ENCODE measurements at regions not wholly inside any gene's neighbourhood (a gene's known extent, or its start where the extent isn't known, plus 50 kb on each side); places are given as distances from the start of the nearest gene placed in this dataset.
"Not testable (repeated sequence)": the region's sequence is repeated elsewhere in the genome, so short reads cannot be mapped to it uniquely, and the experiment has no call there.

GRCh38 chr20:1742049-1742434 is 84.5 kb upstream of the SIRPG start:
- not testable (repeated sequence) for DNase-seq

GRCh38 chr20:1741309-1742048 is 83.9 kb upstream of the SIRPG start:
- peak; percentile 6 for DNase-seq

GRCh38 chr20:1737134-1737533 is 79.6 kb upstream of the SIRPG start:
- no peak for DNase-seq

GRCh38 chr20:1735417-1736089 is 78.0 kb upstream of the SIRPG start:
- DNase-seq, result no peak

GRCh38 chr20:1734269-1734858 is 76.8 kb upstream of the SIRPG start:
- peak; percentile 58 for DNase-seq

- peak; percentile 41 for DNase-seq
Measured at GRCh38 chr20:1731828-1732375, 74.3 kb upstream of the SIRPG start.

GRCh38 chr20:1730981-1731711 is 73.6 kb upstream of the SIRPG start:
- DNase-seq, result peak; percentile 33

- not testable (repeated sequence) for DNase-seq
Measured at GRCh38 chr20:1727303-1727702, 69.7 kb upstream of the SIRPG start.

GRCh38 chr20:1724901-1725300 is 67.3 kb upstream of the SIRPG start:
- DNase-seq, result no peak

GRCh38 chr20:1722513-1723050 is 65.0 kb upstream of the SIRPG start:
- DNase-seq, result no peak

GRCh38 chr20:1721687-1722512 is 64.3 kb upstream of the SIRPG start:
- no peak for DNase-seq

GRCh38 chr20:1720845-1721475 is 63.4 kb upstream of the SIRPG start:
- no peak for DNase-seq

- DNase-seq, result no peak
Measured at GRCh38 chr20:1720226-1720625, 62.6 kb upstream of the SIRPG start.

- no peak for DNase-seq
Measured at GRCh38 chr20:1718604-1719384, 61.2 kb upstream of the SIRPG start.

GRCh38 chr20:1712634-1713624 is 55.4 kb upstream of the SIRPG start:
- no peak for DNase-seq

GRCh38 chr20:1711826-1712601 is 54.4 kb upstream of the SIRPG start:
- no peak for DNase-seq

- no peak for DNase-seq
Measured at GRCh38 chr20:1711266-1711665, 53.7 kb upstream of the SIRPG start.

GRCh38 chr20:1710484-1710883 is 52.9 kb upstream of the SIRPG start:
- DNase-seq, result no peak
